22Rv1 (cell line): ENCODE measurements at regions not wholly inside any gene's neighbourhood (a gene's known extent, or its start where the extent isn't known, plus 50 kb on each side); places are given as distances from the start of the nearest gene placed in this dataset.
A peak's percentile ranks its signal among the peaks of the same experiment; 100 is the strongest.

Experiments used
- H3K27ac ChIP-seq: fragments of 450-650 bp; 2 replicates; pipeline ENCODE4 v1.5.1; 2017
- ZFX ChIP-seq: fragments of 450-650 bp; IDR thresholded peaks from 2 replicates; pipeline ENCODE4 v1.6.1; 2017; ENCODE audit warnings: antibody characterized with exemption, borderline replicate concordance
- TF ChIP-seq, protein P1 (sequence below): fragments of 450-650 bp; IDR thresholded peaks from 2 replicates; pipeline ENCODE4 v1.5.1; 2017; ENCODE audit warnings: mild to moderate bottlenecking

DNA sequence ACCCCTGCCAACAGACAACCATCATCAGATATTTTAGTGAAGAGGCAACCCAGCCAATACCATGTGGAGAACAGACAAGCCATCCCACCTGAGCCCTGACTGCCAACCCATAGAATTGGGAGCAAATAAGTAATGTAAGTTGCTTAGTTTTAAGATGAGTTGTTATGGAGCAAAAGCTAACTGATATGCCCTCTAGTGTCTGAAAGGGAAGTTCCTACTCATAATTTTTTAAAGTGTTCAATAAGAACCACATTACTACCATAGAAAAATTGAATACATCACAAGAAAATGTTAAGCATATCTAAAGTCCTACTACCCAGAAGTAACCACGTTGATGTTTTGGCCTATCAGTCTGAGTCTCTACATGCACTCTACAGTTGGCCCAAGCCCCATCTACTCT, 50.8 kb upstream of the SLC36A4 start:
- no peak for TF ChIP-seq ZFX
- TF ChIP-seq, protein P1, sequence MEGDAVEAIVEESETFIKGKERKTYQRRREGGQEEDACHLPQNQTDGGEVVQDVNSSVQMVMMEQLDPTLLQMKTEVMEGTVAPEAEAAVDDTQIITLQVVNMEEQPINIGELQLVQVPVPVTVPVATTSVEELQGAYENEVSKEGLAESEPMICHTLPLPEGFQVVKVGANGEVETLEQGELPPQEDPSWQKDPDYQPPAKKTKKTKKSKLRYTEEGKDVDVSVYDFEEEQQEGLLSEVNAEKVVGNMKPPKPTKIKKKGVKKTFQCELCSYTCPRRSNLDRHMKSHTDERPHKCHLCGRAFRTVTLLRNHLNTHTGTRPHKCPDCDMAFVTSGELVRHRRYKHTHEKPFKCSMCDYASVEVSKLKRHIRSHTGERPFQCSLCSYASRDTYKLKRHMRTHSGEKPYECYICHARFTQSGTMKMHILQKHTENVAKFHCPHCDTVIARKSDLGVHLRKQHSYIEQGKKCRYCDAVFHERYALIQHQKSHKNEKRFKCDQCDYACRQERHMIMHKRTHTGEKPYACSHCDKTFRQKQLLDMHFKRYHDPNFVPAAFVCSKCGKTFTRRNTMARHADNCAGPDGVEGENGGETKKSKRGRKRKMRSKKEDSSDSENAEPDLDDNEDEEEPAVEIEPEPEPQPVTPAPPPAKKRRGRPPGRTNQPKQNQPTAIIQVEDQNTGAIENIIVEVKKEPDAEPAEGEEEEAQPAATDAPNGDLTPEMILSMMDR = peak; percentile 46

DNA sequence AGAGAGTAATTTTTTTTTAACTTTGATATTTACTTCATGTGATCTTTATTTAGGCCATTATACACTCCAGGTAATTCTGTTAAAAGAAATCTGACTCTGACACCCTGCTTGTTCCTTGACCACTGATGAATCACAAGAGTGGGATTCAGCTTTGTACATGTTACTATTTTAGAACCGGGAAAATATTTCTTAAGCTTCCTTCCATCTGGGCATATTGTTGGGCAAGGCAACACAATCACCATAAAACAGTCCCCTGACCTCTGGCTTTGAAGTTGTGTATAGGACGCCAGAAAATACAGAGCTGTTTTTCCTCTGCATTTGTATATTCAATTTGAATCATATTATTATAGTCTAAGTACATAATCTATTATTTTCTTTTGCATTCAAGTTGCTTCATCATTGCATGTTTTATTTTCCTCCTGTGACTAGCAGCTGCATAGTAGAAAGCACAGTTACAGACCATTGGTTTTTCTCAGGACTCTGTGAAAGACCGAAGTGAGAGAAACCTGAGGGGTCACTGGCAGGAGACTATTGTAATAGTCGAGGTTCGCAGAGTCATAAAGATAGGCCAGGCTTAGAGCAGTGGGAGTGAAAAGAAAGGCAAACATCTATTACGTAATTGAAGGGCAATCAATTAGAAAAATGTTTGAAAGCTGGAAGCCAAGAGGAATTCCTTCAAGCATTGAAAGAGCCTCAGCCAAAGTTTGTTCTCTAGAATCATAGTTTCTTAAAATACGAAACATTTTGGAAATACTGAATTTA, 51.8 kb upstream of the SLC36A4 start:
- TF ChIP-seq, protein P1 = no peak
- TF ChIP-seq ZFX = no peak

More for the DNA sequence above, 50.8 kb upstream of the SLC36A4 start:
- no peak overlapping the region for H3K27ac ChIP-seq

DNA sequence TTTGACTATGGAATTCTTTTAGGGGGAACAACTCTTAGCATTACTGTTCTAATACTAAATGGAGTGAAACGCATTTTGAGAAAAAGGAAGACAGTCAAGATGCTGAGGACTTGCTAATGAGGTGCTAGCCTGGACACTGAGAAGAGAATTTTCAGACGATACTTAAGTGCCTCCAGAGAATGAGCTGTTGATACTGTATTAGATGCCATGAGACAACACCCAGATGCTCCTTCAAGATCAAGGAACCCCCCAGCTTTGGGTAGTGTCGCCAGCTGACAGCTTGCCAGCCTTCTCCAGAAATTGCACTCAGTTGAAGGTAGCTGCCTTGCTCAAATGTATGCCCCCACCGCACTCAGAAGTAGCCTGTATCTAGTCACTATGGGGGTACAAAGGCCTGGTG, 52.5 kb upstream of the SLC36A4 start:
- no peak overlapping the region for H3K27ac ChIP-seq

More for the DNA sequence above, 51.8 kb upstream of the SLC36A4 start:
- no peak overlapping the region for H3K27ac ChIP-seq

DNA sequence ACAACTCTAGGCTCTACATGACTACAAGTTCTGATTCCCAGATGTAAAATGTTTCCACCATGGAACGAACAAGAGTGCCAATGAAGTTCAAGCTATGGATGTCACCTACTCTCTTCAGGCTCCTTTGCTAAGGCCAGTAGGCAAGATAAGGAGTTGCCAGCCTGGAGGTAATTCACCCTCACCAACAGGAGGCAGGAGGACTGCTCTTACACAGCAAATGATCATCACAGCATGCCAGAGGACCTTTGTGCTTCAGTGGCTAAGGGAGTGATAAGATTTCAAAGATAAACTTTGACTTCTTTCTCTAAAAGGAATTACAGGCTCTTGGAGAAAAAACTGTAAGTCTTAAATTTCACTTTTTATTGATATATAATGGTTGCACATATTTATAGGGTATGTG, 54.1 kb upstream of the SLC36A4 start:
- TF ChIP-seq, protein P1 = no peak

More for the DNA sequence above, 52.5 kb upstream of the SLC36A4 start:
- TF ChIP-seq ZFX = no peak
- TF ChIP-seq, protein P1 = no peak

DNA sequence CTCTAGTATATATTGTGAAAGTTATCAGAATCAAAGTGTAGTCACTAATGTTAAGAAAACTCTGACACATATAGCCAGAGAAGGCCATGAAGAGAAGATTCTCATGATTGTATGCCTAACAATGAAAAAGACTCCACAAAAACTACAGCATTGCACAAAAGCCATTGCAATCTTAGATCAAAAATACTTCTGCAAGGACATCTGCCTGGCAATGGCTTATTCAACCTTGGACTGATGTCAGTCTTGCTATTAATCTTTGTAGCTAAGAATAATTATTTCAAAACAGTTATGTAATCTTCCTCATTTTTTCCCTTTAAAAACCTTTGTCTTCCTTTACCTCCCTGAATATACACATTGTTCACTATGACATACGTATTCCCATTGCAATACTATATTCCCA, 55.3 kb upstream of the SLC36A4 start:
- H3K27ac ChIP-seq = no peak overlapping the region
- TF ChIP-seq, protein P1 = no peak
- no peak for TF ChIP-seq ZFX

More for the DNA sequence above, 54.1 kb upstream of the SLC36A4 start:
- H3K27ac ChIP-seq = no peak overlapping the region

DNA sequence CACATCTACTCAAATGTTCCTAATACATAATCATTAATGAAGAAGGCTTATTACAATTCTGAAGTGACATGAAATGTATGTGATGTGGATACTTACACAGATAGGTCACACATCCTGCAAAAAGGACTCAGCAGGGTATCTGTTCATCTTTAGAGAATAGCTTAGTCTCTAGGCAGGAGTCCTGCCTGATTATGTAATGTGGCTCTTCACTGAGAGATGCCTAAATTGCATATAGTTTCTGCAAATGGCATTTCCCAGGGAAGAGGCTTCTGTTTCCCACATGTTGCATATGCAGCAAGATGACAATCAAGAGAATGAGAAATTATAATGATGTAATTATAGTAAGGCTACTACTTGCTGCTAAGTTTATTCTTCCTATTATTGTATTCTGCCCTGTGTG, 58.8 kb upstream of the SLC36A4 start:
- peak overlapping the region; percentile 88 for H3K27ac ChIP-seq
- no peak for TF ChIP-seq ZFX
- TF ChIP-seq, protein P1 = no peak

DNA sequence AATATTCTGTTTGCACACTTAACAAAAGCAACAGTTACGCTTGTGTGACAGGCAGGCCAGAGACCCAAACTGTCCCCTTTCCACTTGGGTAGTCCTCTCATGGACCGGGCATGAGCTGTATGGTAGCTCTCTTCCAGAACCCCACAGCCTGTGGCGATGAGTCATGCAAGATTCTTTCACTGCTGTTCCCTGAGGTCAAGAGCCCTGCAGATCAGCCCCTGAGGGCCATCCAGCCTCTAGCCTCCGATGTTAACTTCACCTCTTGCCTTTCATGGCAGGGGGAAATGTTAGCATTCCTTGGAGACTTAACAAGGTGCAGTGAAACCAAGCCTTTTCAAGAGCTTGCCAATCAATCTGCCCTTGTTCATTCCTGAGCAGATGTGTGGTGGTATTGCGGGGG, 63.2 kb upstream of the DEUP1 start:
- TF ChIP-seq, protein P1 = no peak
- TF ChIP-seq ZFX = no peak
- no peak overlapping the region for H3K27ac ChIP-seq
